ENCODE measurements at regions not wholly inside any gene's neighbourhood (a gene's known extent, or its start where the extent isn't known, plus 50 kb on each side); places are given as distances from the start of the nearest gene placed in this dataset.

DNA sequence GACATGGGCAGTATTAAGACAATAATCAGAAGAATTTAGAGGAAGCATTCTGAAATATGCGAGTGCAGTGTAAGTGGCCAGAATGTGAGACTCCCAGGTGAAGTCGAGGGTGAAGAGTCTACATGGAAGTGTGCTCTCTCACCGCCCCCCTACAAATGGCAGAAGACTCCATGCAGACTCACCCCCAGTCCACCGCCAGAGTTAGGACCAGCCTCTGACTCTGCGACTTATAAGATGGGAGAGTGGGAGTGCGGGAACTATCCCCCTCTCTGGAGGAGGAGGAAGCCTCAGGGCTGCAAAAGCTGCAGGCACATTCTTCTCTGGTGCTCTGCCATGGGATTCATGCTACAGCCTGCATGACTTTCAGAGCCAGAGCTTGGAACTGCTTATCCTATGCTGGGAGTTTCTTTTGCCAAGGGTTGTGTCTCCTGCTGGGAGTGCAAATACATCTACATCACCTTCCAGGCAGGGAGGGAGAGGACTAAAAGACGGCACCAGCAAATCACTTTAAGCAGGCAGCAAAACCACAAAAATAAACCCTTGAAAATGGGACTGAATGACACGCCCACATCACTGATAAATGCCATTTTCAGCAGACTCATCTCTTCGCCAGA, 206.7 kb upstream of the SULF2 start:
- Histone ChIP-seq H3K4me2 (ENCODE audit: insufficient read depth, low read length) (no peak overlapping the region), H4K20me1 (ENCODE audit: insufficient read depth, low read length) (no peaks in the 10 kb centered on the region), H3K27ac (ENCODE audit: low read length) (no peak overlapping the region), H3K36me3 (ENCODE audit: insufficient read depth, low read length) (no peaks in the 10 kb centered on the region), H3K79me2 (ENCODE audit: insufficient read depth, low read length) (no peaks in the 10 kb centered on the region), H2AFZ (ENCODE audit: low read depth, low read length) (peak overlapping the region; percentile 20; the same call in 1 of the 2 replicates), H3K4me3 (ENCODE audit: low read depth in 1 of 2, low read length in 2 of 2) (no peak overlapping the region), H3K4me1 (ENCODE audit: insufficient read depth, low read length) (peaks cover 11% of the 10 kb centered on the region), H3K9ac (ENCODE audit: low read depth, low read length) (no peak overlapping the region), H3K9me3 (ENCODE audit: insufficient read depth, low read length, severe bottlenecking) (peaks cover 4% of the 10 kb centered on the region), H3K27me3 (ENCODE audit: insufficient read depth, low read length, poor library complexity) (no peaks in the 10 kb centered on the region)
- peak; percentile 58; the same call in 1 of the 3 replicates for ATAC-seq (ENCODE audit: insufficient read depth, low read depth)
- TF ChIP-seq EZH2 (IDR thresholded peaks at IDR 0.05; ENCODE audit: borderline replicate concordance, low read depth, low read length, severe bottlenecking): no peak
- TF ChIP-seq, protein P1, sequence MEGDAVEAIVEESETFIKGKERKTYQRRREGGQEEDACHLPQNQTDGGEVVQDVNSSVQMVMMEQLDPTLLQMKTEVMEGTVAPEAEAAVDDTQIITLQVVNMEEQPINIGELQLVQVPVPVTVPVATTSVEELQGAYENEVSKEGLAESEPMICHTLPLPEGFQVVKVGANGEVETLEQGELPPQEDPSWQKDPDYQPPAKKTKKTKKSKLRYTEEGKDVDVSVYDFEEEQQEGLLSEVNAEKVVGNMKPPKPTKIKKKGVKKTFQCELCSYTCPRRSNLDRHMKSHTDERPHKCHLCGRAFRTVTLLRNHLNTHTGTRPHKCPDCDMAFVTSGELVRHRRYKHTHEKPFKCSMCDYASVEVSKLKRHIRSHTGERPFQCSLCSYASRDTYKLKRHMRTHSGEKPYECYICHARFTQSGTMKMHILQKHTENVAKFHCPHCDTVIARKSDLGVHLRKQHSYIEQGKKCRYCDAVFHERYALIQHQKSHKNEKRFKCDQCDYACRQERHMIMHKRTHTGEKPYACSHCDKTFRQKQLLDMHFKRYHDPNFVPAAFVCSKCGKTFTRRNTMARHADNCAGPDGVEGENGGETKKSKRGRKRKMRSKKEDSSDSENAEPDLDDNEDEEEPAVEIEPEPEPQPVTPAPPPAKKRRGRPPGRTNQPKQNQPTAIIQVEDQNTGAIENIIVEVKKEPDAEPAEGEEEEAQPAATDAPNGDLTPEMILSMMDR (IDR thresholded peaks at IDR 0.05; ENCODE audit: borderline replicate concordance, extremely low read depth, low read length, poor library complexity, severe bottlenecking): no peak
- DNase-seq: peak; percentile 23

DNA sequence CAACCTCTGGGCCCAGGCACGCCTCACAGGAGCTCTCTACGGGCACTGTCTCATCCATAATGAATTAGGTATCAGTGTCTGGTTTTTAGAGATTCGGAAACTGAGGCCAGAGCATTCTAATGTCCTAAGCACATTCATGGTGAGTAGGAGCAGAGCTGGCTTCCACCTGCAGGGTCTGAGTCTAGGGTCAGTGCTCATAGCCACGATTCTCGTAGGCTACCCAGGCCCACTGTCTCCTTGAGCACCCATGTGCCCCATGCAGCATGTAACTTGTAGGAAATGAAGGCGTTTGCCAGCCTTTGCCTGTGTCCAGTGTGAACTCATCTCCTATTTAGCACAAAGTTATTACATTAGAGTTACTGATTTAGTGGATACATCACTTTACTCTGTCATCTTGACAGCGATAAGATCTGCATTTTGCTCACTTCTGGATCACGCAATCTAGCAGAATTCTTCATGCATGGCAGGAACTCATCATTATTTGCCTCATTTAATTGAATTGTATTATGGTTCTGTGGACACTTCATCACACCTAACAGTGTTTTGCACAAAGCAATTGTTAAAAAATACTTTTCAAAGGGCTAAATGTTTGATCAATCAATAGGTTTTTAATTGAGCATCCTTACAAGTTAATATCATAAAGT, 205.3 kb upstream of the SULF2 start:
- Histone ChIP-seq H3K4me1 (ENCODE audit: insufficient read depth, low read length) (peaks cover 11% of the 10 kb centered on the region), H3K27me3 (ENCODE audit: insufficient read depth, low read length, poor library complexity) (no peaks in the 10 kb centered on the region), H3K4me3 (ENCODE audit: low read depth in 1 of 2, low read length in 2 of 2) (no peak overlapping the region), H3K27ac (ENCODE audit: low read length) (no peak overlapping the region), H3K9me3 (ENCODE audit: insufficient read depth, low read length, severe bottlenecking) (peaks cover 4% of the 10 kb centered on the region), H3K4me2 (ENCODE audit: insufficient read depth, low read length) (no peak overlapping the region), H3K36me3 (ENCODE audit: insufficient read depth, low read length) (no peaks in the 10 kb centered on the region), H2AFZ (ENCODE audit: low read depth, low read length) (no peak overlapping the region), H3K9ac (ENCODE audit: low read depth, low read length) (no peak overlapping the region), H3K79me2 (ENCODE audit: insufficient read depth, low read length) (no peaks in the 10 kb centered on the region), H4K20me1 (ENCODE audit: insufficient read depth, low read length) (no peaks in the 10 kb centered on the region)
- DNase-seq (no peak), ATAC-seq (ENCODE audit: insufficient read depth, low read depth) (no peak)
- TF ChIP-seq, protein P1 (IDR thresholded peaks at IDR 0.05; ENCODE audit: borderline replicate concordance, extremely low read depth, low read length, poor library complexity, severe bottlenecking): no peak

DNA sequence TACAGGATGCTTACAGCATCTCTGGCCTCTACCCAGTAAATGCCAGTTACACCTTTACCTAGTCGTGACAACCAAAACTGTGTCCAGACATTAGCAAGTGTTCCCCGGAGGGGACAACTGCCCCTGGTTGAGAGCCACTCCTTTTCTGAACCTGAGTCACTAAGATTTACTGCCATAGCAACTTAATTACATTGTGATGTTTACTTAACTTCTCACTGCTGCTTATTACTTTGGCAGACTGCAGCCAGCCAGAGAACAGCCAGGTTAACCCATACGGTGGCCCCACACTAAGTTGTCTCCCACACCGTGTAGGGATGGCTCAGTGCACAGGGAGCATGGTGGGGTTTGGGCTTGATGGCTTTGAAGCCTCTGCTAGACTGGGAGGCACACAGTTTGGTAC, 204.7 kb upstream of the SULF2 start:
- Histone ChIP-seq H3K27ac (ENCODE audit: low read length) (no peak overlapping the region), H2AFZ (ENCODE audit: low read depth, low read length) (no peak overlapping the region), H3K27me3 (ENCODE audit: insufficient read depth, low read length, poor library complexity) (no peaks in the 10 kb centered on the region), H3K4me2 (ENCODE audit: insufficient read depth, low read length) (no peak overlapping the region), H3K79me2 (ENCODE audit: insufficient read depth, low read length) (no peaks in the 10 kb centered on the region), H3K4me1 (ENCODE audit: insufficient read depth, low read length) (peaks cover 18% of the 10 kb centered on the region), H3K9ac (ENCODE audit: low read depth, low read length) (no peak overlapping the region), H4K20me1 (ENCODE audit: insufficient read depth, low read length) (no peaks in the 10 kb centered on the region), H3K9me3 (ENCODE audit: insufficient read depth, low read length, severe bottlenecking) (peaks cover 4% of the 10 kb centered on the region), H3K36me3 (ENCODE audit: insufficient read depth, low read length) (no peaks in the 10 kb centered on the region), H3K4me3 (ENCODE audit: low read depth in 1 of 2, low read length in 2 of 2) (no peak overlapping the region)
- no peak for ATAC-seq (ENCODE audit: insufficient read depth, low read depth)
- no peak for TF ChIP-seq EZH2 (IDR thresholded peaks at IDR 0.05; ENCODE audit: borderline replicate concordance, low read depth, low read length, severe bottlenecking)
- TF ChIP-seq, protein P1 (IDR thresholded peaks at IDR 0.05; ENCODE audit: borderline replicate concordance, extremely low read depth, low read length, poor library complexity, severe bottlenecking): no peak
- DNase-seq: no peak
